ENCODE measurements at regions not wholly inside any gene's neighbourhood (a gene's known extent, or its start where the extent isn't known, plus 50 kb on each side); places are given as distances from the start of the nearest gene placed in this dataset.

DNA sequence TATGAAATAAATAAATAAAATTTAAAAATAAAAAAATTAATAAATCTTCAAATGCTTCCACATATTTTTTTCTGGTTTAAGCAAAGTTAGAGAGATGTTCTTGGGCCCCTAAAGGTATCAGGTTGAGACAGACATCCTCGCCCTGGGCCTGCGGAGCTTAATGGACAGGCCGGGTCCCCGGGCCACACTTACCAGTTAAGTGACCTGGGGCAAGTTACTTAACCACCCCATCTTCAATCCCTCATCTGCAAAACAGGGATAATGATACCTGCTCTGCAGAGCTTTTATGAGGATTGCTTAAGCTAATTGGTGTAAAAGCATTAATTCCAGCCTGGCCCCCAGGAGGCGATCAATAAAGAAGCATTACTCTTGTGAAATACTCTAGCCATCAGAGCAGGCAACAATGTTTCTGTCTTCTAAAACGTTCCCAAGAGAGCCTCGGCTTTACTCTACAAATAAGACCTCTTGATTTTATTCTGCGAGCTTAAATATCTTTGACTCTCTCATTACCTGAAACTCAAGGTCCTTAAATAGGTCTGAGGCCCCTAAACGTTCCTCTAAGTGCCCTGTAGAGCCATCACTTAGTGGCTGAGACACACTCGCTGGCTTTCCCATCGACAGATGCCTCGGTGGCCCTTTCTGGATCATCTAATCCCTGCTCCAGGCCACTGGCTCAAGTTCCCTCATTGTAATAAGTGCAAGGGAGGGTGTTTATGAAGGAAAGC is 81.1 kb upstream of the DIO3 start:
- Histone ChIP-seq H3K4me1 (peaks cover 14% of the 10 kb centered on the region), H3K9me3 (no peaks in the 10 kb centered on the region), H3K27ac (no peak overlapping the region), H3K27me3 (peaks cover 8% of the 10 kb centered on the region), H3K4me3 (no peak overlapping the region), H3K36me3 (no peaks in the 10 kb centered on the region)
- DNase-seq (no peak), ATAC-seq (no peak)
- intact Hi-C loops (cut with DNase I), result no loop called here
- TF ChIP-seq, protein P1, sequence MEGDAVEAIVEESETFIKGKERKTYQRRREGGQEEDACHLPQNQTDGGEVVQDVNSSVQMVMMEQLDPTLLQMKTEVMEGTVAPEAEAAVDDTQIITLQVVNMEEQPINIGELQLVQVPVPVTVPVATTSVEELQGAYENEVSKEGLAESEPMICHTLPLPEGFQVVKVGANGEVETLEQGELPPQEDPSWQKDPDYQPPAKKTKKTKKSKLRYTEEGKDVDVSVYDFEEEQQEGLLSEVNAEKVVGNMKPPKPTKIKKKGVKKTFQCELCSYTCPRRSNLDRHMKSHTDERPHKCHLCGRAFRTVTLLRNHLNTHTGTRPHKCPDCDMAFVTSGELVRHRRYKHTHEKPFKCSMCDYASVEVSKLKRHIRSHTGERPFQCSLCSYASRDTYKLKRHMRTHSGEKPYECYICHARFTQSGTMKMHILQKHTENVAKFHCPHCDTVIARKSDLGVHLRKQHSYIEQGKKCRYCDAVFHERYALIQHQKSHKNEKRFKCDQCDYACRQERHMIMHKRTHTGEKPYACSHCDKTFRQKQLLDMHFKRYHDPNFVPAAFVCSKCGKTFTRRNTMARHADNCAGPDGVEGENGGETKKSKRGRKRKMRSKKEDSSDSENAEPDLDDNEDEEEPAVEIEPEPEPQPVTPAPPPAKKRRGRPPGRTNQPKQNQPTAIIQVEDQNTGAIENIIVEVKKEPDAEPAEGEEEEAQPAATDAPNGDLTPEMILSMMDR (IDR thresholded peaks at IDR 0.05), result no peak

DNA sequence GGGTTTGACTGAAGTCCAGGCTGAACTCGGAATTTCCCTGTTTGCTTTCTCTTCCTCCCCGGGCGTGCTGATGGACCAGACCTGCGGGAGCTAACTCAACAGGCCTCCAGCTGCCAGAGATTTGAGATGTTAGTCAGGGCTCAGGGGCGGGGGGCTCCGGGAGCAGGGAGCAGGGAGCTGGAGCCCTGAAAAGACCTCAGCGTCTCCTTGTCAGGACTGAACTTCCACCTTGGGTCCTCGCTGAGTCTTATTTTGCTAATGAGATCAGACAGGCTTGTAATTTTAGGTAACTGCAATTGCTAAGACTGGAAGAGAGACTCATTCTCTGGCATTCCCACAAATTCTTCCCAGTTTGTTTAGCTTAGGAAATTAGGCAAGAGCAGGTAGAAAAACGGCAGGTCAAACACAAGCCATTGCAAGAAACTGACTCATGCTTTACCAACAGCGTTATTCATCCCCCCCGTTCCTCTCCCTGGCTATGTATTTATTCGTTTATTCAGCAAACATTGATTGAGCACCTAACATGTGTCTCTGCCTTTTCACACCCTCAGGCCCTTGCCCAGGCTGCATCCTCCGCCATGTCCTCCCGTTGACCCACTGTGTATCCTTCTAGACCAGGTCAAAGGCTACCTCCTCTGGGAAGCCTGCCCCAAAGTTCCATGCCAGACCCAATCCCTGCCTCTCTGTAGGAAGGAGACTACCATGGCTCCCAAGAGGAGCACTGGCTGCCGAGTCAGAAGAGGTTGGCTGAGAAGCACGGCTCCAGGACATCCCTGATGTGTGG is 80.4 kb upstream of the DIO3 start:
- H3K27me3 ChIP-seq, result peaks cover 8% of the 10 kb centered on the region
- peaks cover 11% of the 10 kb centered on the region for H3K4me1 ChIP-seq
- DNase-seq (peak; percentile 58), ATAC-seq (peak; percentile 14)
- no peak overlapping the region for H3K27ac ChIP-seq
- intact Hi-C loops (cut with DNase I), result no loop called here
- no peaks in the 10 kb centered on the region for H3K36me3 ChIP-seq
- no peak overlapping the region for H3K4me3 ChIP-seq
- TF ChIP-seq, protein P1 (IDR thresholded peaks at IDR 0.05), result no peak
- H3K9me3 ChIP-seq, result no peaks in the 10 kb centered on the region

GRCh38 chr14:101481557-101481956 is 79.7 kb upstream of the DIO3 start:
- ATAC-seq, result no peak

GRCh38 chr14:101482066-101482465 is 79.2 kb upstream of the DIO3 start:
- ATAC-seq, result no peak
- Histone ChIP-seq H3K27ac (no peak overlapping the region), H3K4me3 (no peak overlapping the region), H3K27me3 (peaks cover 8% of the 10 kb centered on the region), H3K36me3 (no peaks in the 10 kb centered on the region), H3K4me1 (peaks cover 7% of the 10 kb centered on the region), H3K9me3 (no peaks in the 10 kb centered on the region)
- no peak for DNase-seq
- TF ChIP-seq, protein P1 (IDR thresholded peaks at IDR 0.05), result no peak
- intact Hi-C loops (cut with DNase I), result no loop called here

More at GRCh38 chr14:101481557-101481956, 79.7 kb upstream of the DIO3 start:
- intact Hi-C loops (cut with DNase I), result no loop called here
- TF ChIP-seq, protein P1 (IDR thresholded peaks at IDR 0.05), result no peak
- DNase-seq, result peak; percentile 11
- Histone ChIP-seq H3K4me3 (no peak overlapping the region), H3K36me3 (no peaks in the 10 kb centered on the region), H3K27ac (no peak overlapping the region), H3K9me3 (no peaks in the 10 kb centered on the region), H3K27me3 (peaks cover 8% of the 10 kb centered on the region), H3K4me1 (peaks cover 7% of the 10 kb centered on the region)

- H3K27ac ChIP-seq, result no peak overlapping the region
- ATAC-seq, result no peak
These were observed 77.5 kb upstream of the DIO3 start for GRCh38 chr14:101483829-101484228.

More at GRCh38 chr14:101483829-101484228, 77.5 kb upstream of the DIO3 start:
- no peak for DNase-seq
- H3K4me1 ChIP-seq, result peaks cover 7% of the 10 kb centered on the region
- no peaks in the 10 kb centered on the region for H3K36me3 ChIP-seq
- no peak overlapping the region for H3K4me3 ChIP-seq
- intact Hi-C loops (cut with DNase I), result no loop called here
- H3K9me3 ChIP-seq, result no peaks in the 10 kb centered on the region
- TF ChIP-seq, protein P1 (IDR thresholded peaks at IDR 0.05), result no peak
- H3K27me3 ChIP-seq, result peaks cover 8% of the 10 kb centered on the region

Measured in upper lobe of right lung (tissue), 1 donor.